ENCODE measurements at regions not wholly inside any gene's neighbourhood (a gene's known extent, or its start where the extent isn't known, plus 50 kb on each side); places are given as distances from the start of the nearest gene placed in this dataset.

DNA sequence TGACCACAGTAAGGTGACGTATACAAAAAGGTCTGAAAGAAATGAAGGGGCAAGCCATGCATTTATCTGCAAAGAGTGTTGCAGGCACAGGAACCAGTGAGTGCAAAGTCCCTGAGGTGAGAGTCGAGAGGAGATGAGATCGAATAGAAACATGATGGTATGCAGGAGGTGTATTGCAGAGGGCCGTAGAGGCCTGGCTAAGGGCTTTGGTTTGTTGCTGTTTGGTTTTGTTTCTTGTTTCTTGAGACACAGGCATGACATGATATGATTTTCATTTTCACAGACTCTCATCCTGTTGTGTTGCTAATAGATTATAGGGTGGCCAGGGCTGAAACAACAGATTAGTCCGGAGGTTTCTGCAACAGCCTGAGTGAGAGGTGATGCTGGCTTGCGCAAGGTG lies 80.4 kb downstream of the HSPH1 start:
- DNase-seq, result no peak

DNA sequence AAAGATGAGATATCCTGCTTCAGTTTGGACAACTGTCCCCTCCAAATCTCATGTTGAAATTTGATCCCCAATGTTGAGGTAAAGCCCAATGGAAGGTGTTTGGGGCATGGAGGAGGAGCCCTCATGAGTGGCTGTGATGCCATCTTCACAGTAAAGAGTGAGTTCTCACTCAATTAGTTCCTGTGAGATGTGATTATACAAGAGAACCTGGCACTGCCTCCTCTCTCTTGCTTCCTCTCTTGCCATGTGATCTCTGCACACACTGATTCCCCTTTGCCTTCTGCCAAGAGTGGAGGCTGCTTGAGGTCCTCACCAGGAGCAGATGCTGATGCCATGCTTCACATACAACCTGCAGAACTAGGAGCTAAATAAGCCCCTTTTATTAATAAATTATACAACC lies 86.9 kb downstream of the HSPH1 start:
- no peak for DNase-seq

DNA sequence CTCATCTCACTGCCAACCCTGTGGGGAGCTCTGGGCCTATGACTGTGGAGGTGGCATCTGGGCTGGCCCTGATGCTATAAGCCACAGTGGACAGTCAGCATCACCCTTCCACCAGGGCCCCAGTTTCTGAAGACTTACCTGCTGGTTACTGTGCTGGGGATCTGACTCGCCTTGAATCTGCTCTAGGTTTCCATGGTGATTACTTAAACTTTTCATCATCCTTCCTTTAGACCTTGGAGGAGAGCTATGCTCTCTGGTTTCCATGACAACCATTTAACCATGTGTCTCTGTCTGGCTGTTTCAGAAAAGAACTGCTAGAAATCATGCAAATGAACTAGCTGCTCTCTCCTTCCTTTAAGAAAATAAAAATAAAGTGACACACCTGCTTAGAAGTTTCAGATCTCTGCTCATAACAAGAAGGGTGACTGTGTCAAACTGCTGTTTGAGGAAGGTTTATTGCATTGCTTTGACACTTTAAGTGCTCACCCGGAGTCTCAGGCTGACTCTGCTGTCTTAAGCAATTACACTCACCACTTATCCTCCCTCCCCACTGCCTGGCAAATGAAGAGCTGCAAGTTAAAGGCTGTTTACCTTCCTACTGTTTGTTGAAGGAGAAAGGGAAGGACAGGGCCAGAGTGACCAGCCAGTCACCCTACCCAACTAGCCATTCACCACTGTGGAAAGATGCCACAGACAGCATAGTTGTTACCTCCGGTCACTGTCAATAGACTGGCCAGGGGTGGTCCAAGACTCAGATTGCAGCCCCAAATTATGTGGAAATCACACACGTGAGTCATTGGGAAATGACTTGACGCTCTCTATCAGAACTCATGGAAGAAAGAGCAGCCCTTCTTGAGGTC lies 87.6 kb downstream of the HSPH1 start:
- peak in 21 of 56 donors; percentile 5 to 64 (median 21) for DNase-seq

GRCh38 chr13:31072041-31072440 lies 89.7 kb downstream of the HSPH1 start:
- DNase-seq, result no peak

GRCh38 chr13:31069808-31070534 lies 91.7 kb downstream of the HSPH1 start:
- no peak for DNase-seq

- no peak for DNase-seq
These were observed 93.6 kb downstream of the HSPH1 start for GRCh38 chr13:31068119-31068423.

- DNase-seq, result peak in 26 of 56 donors; percentile 4 to 77 (median 38)
These were observed 94.1 kb downstream of the HSPH1 start for GRCh38 chr13:31067416-31068118.

- DNase-seq, result no peak
These were observed 97.1 kb downstream of the HSPH1 start for GRCh38 chr13:31064636-31065035.

- DNase-seq, result no peak
These were observed 97.9 kb downstream of the HSPH1 start for GRCh38 chr13:31063772-31064171.

- DNase-seq, result no peak
These were observed 101.0 kb downstream of the HSPH1 start for GRCh38 chr13:31060655-31061054.

GRCh38 chr13:31060220-31060619 lies 101.5 kb downstream of the HSPH1 start:
- DNase-seq, result no peak

DNA sequence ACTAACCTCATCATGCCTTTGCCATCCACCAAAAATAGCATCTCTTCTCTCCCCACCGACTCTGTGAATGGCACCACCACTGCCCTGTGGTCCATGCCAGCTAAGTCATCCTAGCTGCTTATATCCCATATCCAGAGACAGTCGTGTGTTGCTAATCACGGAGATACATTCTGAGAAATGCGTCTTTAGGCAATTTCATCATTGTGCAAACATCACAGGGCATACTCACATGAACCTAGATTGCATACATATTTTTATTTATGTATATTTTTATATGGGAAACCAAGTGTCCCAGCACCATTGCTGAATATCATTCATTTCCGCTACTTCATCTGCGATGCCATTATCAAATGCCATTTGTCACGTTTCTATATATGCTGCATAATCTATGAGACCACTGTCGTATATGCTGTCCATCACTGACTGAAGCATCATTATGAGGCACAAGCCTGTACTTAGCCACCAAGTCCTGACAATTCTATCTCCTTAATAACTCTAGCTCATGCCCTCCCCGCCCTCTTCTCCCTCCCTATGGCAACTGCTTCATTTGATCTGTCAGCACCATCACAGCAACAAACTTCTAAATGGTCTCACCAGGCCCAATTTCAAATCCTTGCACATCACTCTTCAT lies 104.2 kb downstream of the HSPH1 start:
- no peak for DNase-seq

- no peak for DNase-seq
These were observed 104.9 kb downstream of the HSPH1 start for GRCh38 chr13:31056644-31057271.

DNA sequence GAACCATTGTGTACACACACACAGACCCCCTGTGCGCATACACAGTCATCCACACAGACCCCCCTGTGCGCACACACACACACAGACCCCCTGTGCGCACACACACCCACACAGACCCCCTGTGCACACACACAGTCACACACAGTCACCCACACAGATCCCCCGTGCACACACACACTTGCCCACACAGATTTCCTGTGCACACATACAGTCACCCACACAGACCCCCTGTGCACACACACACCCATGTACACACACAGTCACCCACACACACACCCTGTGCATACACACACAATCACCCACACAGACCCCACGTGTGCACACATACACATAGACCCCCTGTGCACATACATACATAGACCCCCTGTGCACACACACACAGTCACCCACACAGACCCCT lies 106.1 kb downstream of the HSPH1 start:
- DNase-seq, result no peak

DNA sequence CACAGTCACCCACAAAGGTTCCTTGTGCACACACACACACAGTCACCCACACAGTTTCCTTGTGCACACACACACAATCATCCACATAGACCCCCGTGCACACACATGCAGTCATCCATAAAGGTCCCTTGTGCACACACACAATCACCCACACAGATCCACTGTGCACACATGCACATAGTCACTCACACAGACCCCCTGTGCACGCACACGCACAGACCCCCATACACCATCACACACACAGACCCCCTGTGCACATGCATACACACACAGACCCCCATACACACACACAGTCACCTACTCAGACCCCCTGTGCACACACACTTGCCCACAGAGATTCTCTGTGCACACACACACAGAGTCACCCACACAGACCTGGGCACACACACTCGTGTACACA lies 107.1 kb downstream of the HSPH1 start:
- no peak for DNase-seq

GRCh38 chr13:31053896-31054295 lies 107.8 kb downstream of the HSPH1 start:
- no peak for DNase-seq

GRCh38 chr13:31053091-31053490 lies 108.6 kb downstream of the HSPH1 start:
- no peak for DNase-seq

GRCh38 chr13:31052478-31052877 lies 109.2 kb downstream of the HSPH1 start:
- DNase-seq, result no peak

- DNase-seq, result no peak
These were observed 109.7 kb downstream of the HSPH1 start for GRCh38 chr13:31051999-31052398.

DNA sequence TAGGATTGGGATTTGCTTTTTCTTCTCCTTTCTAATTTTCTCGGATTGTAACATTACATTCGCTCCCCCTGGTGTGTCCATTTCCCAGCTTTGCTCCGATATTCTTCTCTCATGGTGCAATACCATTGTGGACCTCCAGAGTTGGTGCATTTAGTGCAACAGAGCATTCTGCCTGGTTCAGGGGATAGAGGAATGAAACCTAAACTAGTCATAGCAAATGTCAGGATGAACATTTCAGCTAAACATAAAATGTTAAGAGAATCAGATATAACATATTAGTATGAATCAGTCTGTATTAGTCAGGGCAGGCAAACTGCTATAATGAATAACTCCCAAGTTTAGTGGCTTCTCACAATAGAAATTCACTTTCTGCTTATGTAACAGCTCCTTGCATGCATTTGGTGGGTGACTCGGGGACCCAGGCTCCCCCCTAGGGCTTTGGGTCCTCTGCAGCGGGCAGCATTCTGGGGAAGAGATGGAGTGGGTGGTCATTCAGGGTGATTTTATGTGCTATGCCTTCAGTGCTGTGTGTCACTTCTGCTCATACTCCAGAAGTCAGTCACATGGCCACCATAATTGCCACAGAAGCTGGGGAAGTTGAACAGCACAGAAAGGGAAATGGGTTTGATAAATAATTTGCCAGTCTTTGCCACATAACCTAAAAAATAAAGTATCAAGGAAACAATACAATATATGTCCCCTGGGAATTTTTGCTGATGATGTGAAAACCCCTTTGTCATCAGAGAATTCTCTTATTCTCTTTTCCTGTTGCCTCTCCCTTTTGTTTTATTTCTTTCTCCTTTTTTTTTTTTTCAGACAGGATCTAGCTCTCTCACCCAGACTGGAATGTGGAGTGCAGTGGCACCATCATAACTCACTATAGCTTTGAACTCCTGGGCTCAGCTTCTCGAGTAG lies 111.0 kb downstream of the HSPH1 start:
- DNase-seq, result no peak
